ENCODE measurements at regions not wholly inside any gene's neighbourhood (a gene's known extent, or its start where the extent isn't known, plus 50 kb on each side); places are given as distances from the start of the nearest gene placed in this dataset.

- DNase-seq: no peak
These were observed 1679.1 kb upstream of the PCDH20 start for GRCh38 chr13:63094717-63095116.

GRCh38 chr13:63093907-63094469, 1678.3 kb upstream of the PCDH20 start:
- no peak for DNase-seq

- no peak for DNase-seq
These were observed 1676.8 kb upstream of the PCDH20 start for GRCh38 chr13:63092456-63092855.

- DNase-seq: no peak
These were observed 1674.9 kb upstream of the PCDH20 start for GRCh38 chr13:63090524-63090923.

GRCh38 chr13:63088226-63088625, 1672.6 kb upstream of the PCDH20 start:
- no peak for DNase-seq

GRCh38 chr13:63086286-63086685, 1670.6 kb upstream of the PCDH20 start:
- no peak for DNase-seq

GRCh38 chr13:63085851-63086250, 1670.2 kb upstream of the PCDH20 start:
- DNase-seq: no peak

GRCh38 chr13:63081400-63082014, 1665.9 kb upstream of the PCDH20 start:
- no peak for DNase-seq

GRCh38 chr13:63075126-63075525, 1659.5 kb upstream of the PCDH20 start:
- no peak for DNase-seq

- no peak for DNase-seq
These were observed 1634.6 kb upstream of the PCDH20 start for GRCh38 chr13:63050287-63050686.

GRCh38 chr13:63048653-63049052, 1633.0 kb upstream of the PCDH20 start:
- no peak for DNase-seq

- peak; percentile 49 for DNase-seq
These were observed 1629.1 kb upstream of the PCDH20 start for GRCh38 chr13:63044589-63045313.

GRCh38 chr13:63042686-63043085, 1627.0 kb upstream of the PCDH20 start:
- DNase-seq: no peak

- DNase-seq: no peak
These were observed 1626.2 kb upstream of the PCDH20 start for GRCh38 chr13:63041640-63042414.

GRCh38 chr13:63026285-63026797, 1610.7 kb upstream of the PCDH20 start:
- DNase-seq: no peak

GRCh38 chr13:63025741-63026140, 1610.1 kb upstream of the PCDH20 start:
- no peak for DNase-seq

- no peak for DNase-seq
These were observed 1608.8 kb upstream of the PCDH20 start for GRCh38 chr13:63024458-63024857.

- no peak for DNase-seq
These were observed 1596.3 kb upstream of the PCDH20 start for GRCh38 chr13:63011996-63012395.

GRCh38 chr13:63010072-63010658, 1594.5 kb upstream of the PCDH20 start:
- DNase-seq: no peak

- no peak for DNase-seq
These were observed 1590.0 kb upstream of the PCDH20 start for GRCh38 chr13:63005625-63006024.

- no peak for DNase-seq
These were observed 1582.0 kb upstream of the PCDH20 start for GRCh38 chr13:62997696-62998095.

- DNase-seq: peak; percentile 35
These were observed 1581.5 kb upstream of the PCDH20 start for GRCh38 chr13:62997038-62997599.

GRCh38 chr13:62973804-62974203, 1558.2 kb upstream of the PCDH20 start:
- no peak for DNase-seq

Measured in NCI-H524 treated with DMSO at 0.1 percent for 48 hours (cell line).